ENCODE measurements at regions not wholly inside any gene's neighbourhood (a gene's known extent, or its start where the extent isn't known, plus 50 kb on each side); places are given as distances from the start of the nearest gene placed in this dataset.

- TF ChIP-seq CTCF (IDR thresholded peaks at IDR 0.05), result no peak
- TF ChIP-seq POLR2AphosphoS5 (IDR thresholded peaks at IDR 0.05), result no peak
- no peak for TF ChIP-seq POLR2A (IDR thresholded peaks at IDR 0.05; ENCODE audit: low read depth)
- TF ChIP-seq EP300 (IDR thresholded peaks at IDR 0.05), result no peak
Measured at GRCh38 chr10:27601503-27601902, 97.4 kb downstream of the RAB18 start.
